ENCODE measurements at regions not wholly inside any gene's neighbourhood (a gene's known extent, or its start where the extent isn't known, plus 50 kb on each side); places are given as distances from the start of the nearest gene placed in this dataset.

DNA sequence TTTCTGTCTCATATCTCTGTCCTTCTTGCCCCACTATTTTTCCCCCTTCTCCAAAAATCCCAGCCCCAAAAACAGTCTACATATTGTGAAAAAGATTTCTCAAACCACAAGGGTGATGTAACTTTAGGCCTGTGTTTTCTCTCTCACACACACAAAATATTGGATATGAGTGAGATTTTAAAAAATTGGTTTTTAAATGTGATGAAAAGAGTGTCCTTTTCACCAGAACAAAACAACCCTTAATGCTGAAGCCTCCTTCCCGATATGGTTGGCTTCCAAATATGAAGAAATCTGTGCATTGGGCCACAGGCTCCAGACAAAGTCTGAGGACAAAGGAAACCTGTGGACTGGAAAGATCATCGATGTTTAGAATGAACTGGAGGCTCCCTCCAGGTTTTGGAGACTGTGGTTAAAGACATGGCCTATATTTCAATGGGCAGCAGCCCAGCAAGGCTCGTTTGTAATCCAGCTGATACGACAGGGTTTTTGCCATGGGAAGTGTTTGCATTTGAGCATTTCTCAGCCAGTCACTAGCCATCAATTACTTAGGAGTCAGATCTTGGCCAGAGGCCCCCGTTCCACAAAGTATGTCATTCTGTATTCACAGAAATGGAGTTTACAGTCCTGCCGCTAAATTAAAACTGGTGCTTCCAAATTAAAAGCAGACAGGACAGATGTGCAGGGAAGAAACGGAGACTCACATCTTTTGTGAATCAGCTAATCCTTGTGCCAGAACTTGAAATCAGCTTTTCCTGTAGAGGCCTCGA lies 546.3 kb downstream of the EBF1 start:
- no peak for DNase-seq (ENCODE audit: low spot score)

DNA sequence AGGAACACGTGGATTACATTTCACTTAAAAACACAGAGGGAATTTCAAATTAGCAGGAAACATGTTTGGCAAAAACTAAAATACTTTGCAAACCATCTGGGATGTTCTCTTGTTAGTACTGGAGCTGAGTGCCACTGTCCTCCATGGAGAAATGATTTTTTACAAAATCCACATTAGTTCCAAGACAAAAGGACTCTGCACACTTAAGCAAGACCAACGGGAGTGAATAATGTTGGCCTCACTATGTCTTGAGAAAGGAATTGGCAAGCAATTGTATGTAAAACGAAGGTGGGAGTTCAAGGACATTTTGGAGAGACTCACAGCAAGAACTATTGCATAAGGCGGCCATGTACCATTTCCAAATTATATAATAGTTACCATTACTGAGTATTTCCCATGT lies 547.5 kb downstream of the EBF1 start:
- DNase-seq (ENCODE audit: low spot score): no peak

DNA sequence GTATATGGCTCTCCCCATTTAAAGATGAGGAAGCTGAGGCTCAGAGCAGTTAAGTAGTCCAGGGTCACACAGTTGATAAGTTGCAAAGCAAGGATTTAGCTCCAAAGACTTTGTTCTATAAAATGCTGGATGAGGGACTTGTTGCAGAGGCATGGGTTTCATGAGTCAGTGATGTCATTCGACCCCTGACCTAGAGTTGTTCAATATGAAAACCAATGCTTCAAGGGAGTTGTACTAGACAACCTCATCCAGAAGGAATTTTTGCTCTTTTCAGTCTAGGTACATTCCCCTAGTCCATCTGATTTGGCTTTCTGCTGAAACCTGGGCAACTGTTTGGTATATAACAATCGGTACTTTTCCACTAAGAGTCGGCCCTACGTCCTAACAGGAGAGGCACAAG lies 550.4 kb downstream of the EBF1 start:
- no peak for DNase-seq (ENCODE audit: low spot score)

DNA sequence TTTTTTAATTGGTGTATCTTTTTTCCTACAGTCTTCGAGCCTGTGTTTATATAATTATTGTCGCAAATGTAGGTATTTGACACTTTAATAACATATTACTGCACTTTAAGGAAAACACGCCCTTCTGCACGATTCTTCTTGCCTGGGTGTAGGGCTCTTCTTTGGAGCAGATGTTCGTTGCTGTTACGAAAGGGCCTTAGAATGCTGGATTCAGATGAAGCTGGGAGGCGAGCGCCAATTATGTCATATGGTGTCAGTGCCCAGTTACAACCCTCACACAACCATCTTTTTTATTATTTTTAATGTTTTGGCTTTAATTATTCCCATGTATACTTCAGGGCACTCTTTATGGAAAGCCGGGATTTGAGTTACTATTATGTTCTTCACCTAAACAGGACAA lies 553.0 kb downstream of the EBF1 start:
- no peak for DNase-seq (ENCODE audit: low spot score)

DNA sequence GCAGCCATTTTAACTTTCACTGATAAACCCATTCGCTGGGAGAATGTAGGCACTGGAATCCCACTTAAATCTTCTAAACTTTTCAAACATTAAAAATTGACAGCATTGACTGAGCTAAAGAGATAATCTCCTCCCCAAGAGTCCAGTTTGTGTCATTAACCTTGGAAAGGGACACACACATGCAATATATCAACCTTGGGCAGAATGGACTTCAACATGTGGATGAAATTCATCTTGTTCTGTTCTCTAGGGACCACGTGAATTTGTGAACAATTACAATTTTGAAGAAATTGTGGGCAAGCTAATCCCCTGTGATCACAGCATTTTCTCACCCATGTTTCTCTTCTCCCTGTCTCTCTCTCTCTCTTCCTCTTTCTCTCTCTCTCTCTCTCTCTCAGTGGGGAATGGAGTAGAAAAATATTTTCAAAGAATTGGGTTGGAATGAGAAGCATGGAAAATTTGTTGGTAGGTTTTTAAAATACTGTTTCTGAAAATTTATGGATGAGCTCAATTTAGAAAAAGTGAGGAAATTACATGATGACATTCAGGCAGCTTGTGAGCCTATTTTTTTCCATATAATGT lies 553.7 kb downstream of the EBF1 start:
- no peak for DNase-seq (ENCODE audit: low spot score)

DNA sequence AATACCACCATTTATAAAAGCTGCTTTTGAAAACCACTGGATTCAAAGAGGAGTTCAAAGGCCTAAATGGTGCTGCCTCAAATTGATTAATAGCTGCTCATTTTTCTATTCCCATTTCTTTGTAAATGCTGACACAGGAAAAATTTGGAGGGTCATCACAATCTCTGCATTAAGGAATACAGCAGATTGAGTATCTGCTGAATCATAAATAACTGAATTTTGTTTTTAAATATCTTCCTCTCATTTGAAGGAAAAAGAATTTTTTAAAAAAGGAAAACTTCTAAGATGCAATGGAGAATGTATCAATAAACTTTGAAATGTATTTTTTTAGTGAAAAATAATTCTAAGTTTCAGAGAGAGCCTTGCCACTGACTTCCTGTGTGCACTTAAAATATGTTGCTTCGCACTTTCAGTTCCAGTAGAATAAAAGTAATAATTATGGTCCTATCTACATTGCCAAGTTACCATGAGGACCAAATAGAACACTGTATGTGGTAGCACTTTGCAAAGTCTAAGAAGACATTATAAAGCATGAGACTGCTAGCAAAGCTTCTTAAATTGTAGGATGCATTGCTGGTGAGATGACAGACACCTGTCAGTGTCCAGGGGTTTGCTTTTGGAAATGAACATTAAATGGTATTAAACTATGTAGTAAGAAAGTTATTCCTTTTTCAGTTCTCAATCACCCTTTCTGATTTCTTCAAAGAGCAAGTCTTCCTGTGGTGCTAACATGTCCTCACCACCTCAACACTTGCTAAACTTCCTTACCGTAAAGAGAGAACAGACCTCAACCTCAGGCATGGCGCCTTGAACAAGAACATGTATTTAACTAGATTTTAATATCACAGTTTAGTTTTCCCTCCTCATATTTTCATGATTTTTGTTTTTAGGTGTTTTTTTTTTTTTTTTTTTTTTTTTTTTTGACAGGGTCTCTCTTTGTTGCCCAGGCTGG lies 555.1 kb downstream of the EBF1 start:
- DNase-seq (ENCODE audit: low spot score): no peak

DNA sequence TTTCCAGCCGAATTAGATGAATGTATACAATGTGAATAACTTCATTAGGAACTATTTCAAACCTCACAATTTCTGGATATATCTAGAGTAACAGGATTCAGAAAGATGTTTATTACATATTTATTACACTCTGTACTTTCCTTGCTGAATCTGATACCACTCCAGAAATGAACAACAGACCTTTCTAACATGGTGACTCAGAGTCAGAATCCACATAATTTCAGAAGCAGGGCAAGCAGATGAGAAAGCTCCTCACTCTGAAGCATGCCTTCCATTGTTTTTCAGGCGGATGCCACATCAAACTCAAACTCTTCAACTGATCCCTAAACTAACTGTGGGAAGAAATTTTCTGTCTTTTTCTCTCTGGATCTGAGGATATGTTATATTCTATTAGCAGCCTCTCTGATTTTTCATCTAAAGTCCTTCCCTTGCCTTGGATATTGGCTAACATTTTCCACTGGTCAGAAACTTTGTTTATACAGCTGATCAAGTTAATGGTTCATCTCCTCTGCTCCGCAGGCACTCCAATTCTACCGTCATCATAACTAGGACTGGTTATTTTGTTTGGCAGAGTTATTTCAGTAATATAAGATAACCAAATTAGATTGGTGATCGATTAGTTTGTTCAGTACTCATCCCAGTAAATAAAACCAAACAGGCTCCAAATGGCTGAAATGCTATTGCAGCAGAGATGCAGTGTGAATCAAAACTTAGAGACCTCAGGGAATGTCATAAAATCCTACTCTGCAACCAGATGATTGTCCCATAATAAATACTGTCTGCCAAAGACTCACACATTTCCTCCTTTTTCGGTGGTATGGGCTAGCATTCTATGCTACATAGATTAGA lies 556.0 kb downstream of the EBF1 start:
- no peak for DNase-seq (ENCODE audit: low spot score)

DNA sequence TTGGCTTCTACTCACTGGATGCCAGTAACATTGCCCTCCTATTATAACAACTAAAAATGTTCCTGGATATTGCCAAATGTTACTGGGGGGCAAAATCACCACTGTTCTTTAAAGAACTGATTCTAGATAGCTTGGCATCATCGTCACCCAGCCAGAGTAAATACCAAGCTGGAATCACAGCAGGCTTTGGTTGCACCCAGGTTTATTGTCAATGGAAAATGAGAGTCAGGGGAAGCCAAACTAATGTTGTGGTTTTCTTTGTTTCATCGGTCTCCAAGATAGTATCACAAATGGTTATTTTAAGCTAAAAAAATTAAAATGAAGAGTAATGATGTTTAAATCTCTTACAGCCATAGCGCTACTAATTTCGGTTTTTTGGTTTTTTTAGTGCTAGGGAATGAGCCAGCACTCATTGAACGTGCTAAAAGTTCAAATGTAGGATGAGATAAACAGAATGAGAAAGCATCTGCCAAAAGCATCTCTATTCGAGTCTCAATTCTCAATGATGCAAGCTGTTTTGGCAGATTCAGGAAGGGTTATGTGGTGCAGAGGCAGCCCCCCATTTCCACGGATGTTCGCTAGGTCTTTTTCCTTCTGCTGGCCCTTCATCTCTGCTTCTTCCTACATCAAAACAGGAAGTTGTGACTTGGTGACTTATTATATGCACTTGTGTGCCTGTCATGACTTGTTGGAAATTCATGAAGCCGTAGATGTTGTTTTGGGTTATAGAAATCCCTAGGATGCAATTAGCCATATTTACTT lies 558.0 kb downstream of the EBF1 start:
- DNase-seq (ENCODE audit: low spot score): no peak

DNA sequence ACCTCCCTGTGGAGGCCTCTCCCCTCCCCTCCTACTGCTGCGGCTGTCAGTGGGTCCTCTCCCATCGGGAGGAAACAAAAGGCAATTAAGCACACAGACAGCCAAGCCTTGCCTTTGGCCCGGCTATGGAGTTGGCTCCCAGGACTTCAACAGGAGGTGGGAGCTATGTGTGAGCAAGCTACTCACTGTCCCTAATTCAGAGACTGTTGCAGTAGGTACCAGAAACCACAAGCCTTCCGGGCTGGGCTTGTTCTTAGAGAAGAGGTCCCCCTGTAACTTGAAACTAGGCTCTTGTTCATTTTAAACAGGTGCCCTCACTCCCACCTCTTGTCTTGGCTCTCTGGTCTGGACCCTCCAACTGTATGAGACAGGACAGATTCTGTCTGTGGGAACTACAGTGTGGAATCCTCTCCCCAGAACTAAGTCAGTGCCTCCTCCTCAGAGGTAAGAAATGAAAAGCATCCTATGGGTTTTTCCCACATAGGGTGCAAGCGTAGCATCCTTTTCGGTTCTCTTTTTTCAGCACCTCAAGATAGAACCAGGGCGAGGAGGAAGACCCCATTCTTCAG lies 561.1 kb downstream of the EBF1 start:
- no peak for DNase-seq (ENCODE audit: low spot score)

DNA sequence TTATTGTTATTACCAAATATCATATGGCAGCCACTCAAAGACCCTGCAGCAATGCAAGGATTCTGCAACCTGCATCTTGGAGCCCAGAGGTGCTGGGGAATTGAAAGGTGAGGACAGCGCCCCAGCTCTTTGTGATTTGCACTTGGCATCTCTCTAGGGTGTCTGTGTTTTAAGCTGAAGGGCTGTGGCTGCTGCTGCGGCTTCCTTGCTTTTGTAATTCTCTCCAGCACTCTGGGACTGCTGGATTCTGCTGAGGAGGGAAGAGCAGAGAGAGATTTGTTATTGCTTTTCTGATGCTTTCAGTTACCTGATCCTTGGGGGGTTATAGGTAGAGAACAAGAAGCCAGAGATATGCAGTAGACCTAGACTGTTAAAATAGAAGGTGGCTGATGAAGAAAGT lies 562.4 kb downstream of the EBF1 start:
- no peak for DNase-seq (ENCODE audit: low spot score)

DNA sequence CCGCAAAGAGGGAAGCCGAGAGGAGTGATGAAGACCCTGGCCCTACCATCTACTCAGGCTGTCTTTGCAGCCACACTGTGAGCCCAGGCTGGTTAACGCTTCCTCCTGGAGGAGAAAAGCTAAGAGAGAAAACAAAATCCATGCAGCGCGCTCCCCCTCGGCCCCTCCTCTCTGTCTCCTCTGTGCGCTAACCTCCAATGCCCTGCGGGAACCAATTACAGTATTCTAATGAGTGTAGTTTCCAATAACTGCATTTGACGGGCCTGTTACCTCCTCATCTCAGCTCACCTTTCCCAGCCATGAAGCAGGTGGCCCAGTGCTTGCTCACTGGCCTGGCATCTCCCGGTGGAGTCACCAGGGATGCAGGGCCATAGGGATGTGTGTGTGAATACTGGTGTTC lies 565.5 kb downstream of the EBF1 start:
- DNase-seq (ENCODE audit: low spot score): no peak

DNA sequence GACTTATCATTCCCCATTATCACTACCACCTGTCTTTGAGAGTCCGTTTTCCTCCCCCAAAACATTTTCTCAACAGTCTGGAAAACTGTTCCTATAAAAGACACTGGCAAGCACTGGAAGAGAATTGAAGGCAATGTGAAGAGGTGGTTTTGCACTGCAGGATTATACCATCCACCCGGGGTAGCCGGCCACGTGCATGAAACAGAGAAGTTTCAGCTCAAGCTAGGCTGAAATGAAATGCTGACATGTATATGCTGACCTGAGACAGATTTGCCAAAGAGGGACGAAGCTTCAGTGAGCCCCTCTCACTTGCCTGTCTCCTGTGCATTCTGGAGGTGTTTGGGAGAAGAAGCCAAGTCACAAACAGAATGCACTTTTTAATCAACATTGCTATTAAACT lies 567.0 kb downstream of the EBF1 start:
- no peak for DNase-seq (ENCODE audit: low spot score)

DNA sequence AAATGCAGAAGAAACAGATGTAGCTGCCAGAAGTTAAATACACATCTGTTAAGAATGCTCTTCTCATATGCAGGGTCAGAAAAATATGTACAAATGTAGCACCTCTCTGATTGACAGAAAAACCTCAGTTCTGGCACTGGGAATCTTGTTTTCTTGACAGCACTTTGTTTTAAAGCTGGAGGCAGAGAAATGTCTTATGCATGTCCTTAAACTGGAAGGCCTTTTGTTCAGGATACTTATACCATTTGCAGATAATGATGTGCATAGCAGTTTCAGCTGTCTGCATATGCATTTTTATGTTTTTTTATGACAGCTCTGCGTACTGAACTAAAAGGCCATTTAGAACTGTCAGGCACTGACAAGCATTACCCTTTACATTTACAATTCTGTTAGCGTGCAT lies 567.9 kb downstream of the EBF1 start:
- DNase-seq (ENCODE audit: low spot score): no peak

DNA sequence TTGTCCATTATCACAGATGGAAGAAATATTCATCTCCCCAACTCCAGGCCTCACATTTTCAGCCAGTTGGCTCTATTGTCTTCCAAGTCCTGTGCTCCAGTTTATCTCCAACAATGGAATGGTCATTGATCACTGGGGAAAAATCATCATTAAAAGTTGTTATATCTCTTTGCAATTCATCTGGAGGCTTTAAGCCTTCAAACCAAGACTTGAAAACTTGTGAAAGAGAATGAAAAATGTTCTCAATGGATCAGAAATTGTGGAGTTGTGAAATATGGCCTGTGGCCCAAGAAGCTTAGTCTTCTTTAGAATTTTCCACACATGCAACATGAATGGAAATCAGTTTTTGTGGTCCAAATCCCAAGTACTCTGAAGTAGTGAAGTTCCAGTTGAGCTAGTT lies 569.6 kb downstream of the EBF1 start:
- DNase-seq (ENCODE audit: low spot score): no peak

DNA sequence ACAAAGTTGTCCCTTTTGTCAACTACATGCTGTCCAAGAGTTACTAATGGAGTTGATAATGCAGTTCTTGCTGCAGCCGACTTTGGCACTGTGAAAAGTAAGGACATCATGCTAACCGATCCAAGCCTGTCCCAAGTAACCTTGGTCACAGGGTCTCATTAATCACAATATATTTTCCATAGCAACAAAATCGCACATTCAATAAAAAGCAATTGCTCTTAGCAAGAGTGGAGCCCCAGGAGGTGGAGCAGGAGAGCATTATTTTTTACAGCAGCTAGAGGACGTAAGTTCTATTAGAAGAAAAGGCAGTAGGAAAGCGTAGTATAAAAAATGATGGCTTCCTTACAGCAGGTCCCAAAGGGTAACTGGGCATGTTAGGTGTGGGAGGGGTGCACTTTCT lies 570.3 kb downstream of the EBF1 start:
- DNase-seq (ENCODE audit: low spot score): no peak

DNA sequence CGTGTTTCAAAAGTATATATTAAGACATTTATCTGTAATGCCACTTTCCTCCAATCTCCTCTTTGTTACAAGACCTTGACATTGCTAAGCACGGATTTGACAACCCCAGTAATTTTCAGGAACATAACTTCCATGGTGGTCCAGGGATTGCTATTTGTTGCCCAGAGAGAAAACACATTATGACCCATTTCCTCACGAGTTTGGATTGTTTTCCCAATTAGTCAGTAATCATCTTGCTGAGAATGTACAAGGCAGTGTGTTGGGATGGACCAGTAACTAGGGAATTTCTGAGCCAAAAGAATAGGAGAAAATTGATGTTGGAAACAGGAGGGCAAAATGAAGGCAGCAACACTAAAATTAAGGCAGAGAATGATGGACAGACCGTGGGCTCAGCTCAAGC lies 574.1 kb downstream of the EBF1 start:
- DNase-seq (ENCODE audit: low spot score): no peak

DNA sequence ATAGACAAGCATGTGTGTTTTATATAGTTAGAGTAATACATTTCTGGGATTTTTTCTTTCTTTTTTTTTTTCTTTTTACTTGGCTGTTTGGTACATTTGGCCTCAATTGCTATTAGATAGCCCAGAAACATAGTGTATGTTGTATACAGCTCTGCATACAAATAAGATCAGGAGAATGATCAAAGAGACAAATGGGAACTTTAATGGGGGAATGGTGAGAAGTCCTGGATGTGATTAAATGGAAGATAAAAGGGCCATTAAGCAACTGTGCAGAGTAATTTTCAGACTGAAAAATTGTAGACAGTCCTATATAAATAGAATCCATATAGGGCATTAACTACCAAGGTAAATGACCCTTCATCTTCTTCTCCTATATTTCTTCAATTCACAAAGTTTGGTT lies 575.6 kb downstream of the EBF1 start:
- DNase-seq (ENCODE audit: low spot score): no peak

DNA sequence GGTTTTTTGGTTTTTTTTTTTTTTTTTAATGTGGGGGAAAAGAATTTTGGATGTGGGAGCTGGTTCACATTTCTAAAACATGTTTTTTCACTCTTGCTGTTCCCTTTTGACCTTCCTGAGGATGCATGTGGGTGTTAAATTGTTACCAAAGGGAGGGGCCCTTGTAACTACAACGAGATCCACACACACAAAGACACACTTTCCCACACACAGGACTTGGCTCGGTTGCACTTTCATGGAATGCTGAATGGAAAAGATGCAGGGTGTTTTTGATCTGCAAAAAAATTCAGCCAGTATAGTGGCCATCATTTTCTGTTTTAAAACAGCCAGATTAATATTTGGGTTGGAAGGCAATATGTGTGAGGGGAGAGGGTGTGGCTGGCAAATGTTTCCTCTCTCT lies 576.9 kb downstream of the EBF1 start:
- no peak for DNase-seq (ENCODE audit: low spot score)

DNA sequence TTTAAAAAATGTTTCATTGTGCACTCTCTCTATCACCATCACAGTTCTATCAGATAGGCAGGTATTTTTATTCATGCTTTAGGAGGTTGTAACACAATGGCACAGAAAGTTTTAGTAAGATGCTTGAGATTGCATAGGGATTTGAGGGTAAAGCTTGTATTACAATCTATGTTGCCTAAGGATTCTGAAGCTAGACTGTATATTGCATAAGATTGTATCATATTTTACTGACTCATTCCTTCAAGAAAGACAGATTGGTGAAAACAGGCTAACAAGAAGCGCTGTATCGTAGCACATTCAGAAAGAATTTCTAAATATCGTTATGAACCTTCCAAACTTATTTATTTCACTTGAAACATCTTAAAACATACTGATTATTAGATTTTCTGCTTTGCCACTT lies 577.7 kb downstream of the EBF1 start:
- no peak for DNase-seq (ENCODE audit: low spot score)

DNA sequence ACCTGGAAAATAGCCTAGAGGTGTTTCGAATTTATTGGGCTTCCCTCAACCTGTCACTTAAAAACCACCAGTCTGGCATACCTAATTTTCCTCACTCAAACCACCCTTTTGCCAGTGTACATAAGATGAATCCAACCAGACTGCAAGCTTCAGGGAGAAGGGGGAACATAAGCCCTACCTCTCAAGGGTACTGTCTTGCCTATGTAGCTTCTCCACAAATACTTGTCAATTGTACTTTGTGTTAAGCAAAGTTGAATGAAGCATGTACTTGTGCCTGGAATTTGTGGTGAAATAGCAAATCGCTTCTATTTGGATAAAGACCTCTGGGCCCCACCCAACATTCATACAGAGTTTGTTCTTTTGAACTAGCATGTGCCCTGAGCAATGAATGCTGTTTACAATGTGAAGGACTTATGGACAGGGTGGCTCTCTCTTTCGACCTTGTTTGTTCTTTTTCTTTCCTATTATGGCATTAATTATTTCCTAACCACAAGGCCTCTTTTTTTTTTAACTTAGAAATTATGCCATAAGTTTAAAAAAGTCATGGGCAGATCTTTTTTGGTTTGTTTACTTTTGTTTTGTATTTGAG lies 580.2 kb downstream of the EBF1 start:
- peak; percentile 20 for DNase-seq (ENCODE audit: low spot score)

DNA sequence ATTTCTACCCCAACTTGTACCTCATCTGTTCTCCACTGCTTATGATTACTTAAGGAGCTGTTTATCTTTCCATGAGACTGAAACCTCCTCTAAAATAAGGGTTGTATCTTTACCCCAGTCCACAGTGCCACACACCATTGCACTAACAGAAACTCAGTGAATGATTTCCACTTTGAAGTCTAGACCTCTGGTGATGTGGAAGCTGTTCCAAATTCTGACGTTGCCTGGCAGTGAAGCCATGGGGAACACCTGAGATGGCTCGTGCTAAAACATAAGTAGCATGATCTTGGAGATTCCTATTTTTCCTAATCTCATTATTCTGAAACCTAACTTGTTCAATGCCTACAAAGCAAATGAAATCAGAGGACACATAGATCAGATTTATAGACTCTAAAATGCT lies 583.2 kb downstream of the EBF1 start:
- no peak for DNase-seq (ENCODE audit: low spot score)
